Caco-2 (cell line): ENCODE measurements at regions not wholly inside any gene's neighbourhood (a gene's known extent, or its start where the extent isn't known, plus 50 kb on each side); places are given as distances from the start of the nearest gene placed in this dataset.

Experiments used
- BruUV-seq: library from RNA; stranded (reverse); fragments of 400-500 nt; replicated peaks from 2 replicates; lab custom pipeline; 2021; lab: Mats Ljungman, UMichigan
- CTCF ChIA-PET: fragments of 300-600 bp; sonication (Branson Sonifier 250); formaldehyde crosslinking; loops from one replicate; lab custom pipeline; 2022; ENCODE audit warnings: antibody characterized with exemption; lab: Charles Lee
- POLR2A ChIA-PET: fragments of 300-600 bp; sonication (Branson Sonifier 250); formaldehyde crosslinking; loops from one replicate; lab custom pipeline; 2022; ENCODE audit warnings: antibody characterized with exemption; lab: Charles Lee
- DNase-seq, 2 experiments: peaks; one replicate each; pipeline versions ENCODE4 v3.0.0 to v3.0.0-alpha.2; 2020 to 2022
- H3K27me3 ChIP-seq: replicated peaks from 2 replicates; pipeline ENCODE4 v1.6.0; 2011; ENCODE audit warnings: low read length; ENCODE audit not compliant: control insufficient read depth, insufficient read depth
- H3K36me3 ChIP-seq: 2 replicates; pipeline ENCODE4 v1.5.1; 2011; ENCODE audit warnings: low read length; ENCODE audit not compliant: control insufficient read depth, insufficient read depth
- H3K4me1 ChIP-seq: fragments of 250-450 bp; sonication (Bioruptor Pico); 2 replicates; pipeline ENCODE4 v1.5.1; 2020; ENCODE audit warnings: mild to moderate bottlenecking
- H3K4me3 ChIP-seq: 2 replicates; pipeline ENCODE4 v1.5.1; 2011; ENCODE audit warnings: low read depth, mild to moderate bottlenecking, control low read depth, low read length
- H3K9me3 ChIP-seq: fragments of 250-450 bp; sonication (Bioruptor Pico); 2 replicates; pipeline ENCODE4 v1.5.1; 2020; ENCODE audit warnings: mild to moderate bottlenecking, moderate library complexity
- H3K27ac Mint-ChIP-seq: one replicate; pipeline ENCODE4 v1.8.0; 2022; ENCODE audit warnings: mixed read lengths; ENCODE audit not compliant: unreplicated experiment
- H3K27me3 Mint-ChIP-seq: one replicate; pipeline ENCODE4 v1.8.0; 2022; ENCODE audit warnings: mixed read lengths; ENCODE audit not compliant: insufficient read depth, unreplicated experiment
- H3K36me3 Mint-ChIP-seq: one replicate; pipeline ENCODE4 v1.8.0; 2022; ENCODE audit warnings: mild to moderate bottlenecking, mixed read lengths; ENCODE audit not compliant: insufficient read depth, unreplicated experiment
- H3K4me1 Mint-ChIP-seq: one replicate; pipeline ENCODE4 v1.8.0; 2022; ENCODE audit warnings: low read depth, mixed read lengths; ENCODE audit not compliant: unreplicated experiment
- H3K4me3 Mint-ChIP-seq: one replicate; pipeline ENCODE4 v1.8.0; 2022; ENCODE audit warnings: mild to moderate bottlenecking, moderate library complexity, mixed read lengths; ENCODE audit not compliant: unreplicated experiment
- H3K9me3 Mint-ChIP-seq: one replicate; pipeline ENCODE4 v1.8.0; 2022; ENCODE audit warnings: mixed read lengths; ENCODE audit not compliant: unreplicated experiment
- CTCF ChIP-seq, 2 experiments: fragments of 200-600 bp in 1 of 2; IDR thresholded peaks; 1 replicate in 1 of 2; 2 replicates in 1 of 2; pipeline versions ENCODE4 v1.5.1 to v1.8.0; 2011 to 2022; ENCODE audit warnings: antibody characterized with exemption in 1 of 2, control low read depth in 1 of 2, inconsistent platforms in 1 of 2, low read depth in 1 of 2, low read length in 1 of 2, mild to moderate bottlenecking in 1 of 2, moderate library complexity in 1 of 2; ENCODE audit not compliant: insufficient read depth in 1 of 2, severe bottlenecking in 1 of 2, unreplicated experiment in 1 of 2
- intact Hi-C: fragments of 100-400 bp; cut with micrococcal nuclease; formaldehyde crosslinking; loops from one replicate; pipeline ENCODE4 v1.10.0; 2022; ENCODE audit not compliant: unreplicated experiment

GRCh38 chr21:18468790-18469189, 65.2 kb upstream of the TMPRSS15 start:
- Mint-ChIP-seq H3K9me3 (no peaks in the 10 kb centered on the region), H3K4me3 (no peak overlapping the region), H3K27ac (no peak overlapping the region), H3K27me3 (no peaks in the 10 kb centered on the region), H3K4me1 (peaks cover 6% of the 10 kb centered on the region), H3K36me3 (no peaks in the 10 kb centered on the region)
- Histone ChIP-seq H3K9me3 (no peaks in the 10 kb centered on the region), H3K4me1 (no peaks in the 10 kb centered on the region), H3K4me3 (no peak overlapping the region), H3K27me3 (no peaks in the 10 kb centered on the region), H3K36me3 (no peaks in the 10 kb centered on the region)
- intact Hi-C loops = no loop called here
- POLR2A ChIA-PET = no interaction called here
- CTCF ChIA-PET = no interaction called here
- BruUV-seq = no TSS peak
- no peak for DNase-seq
- TF ChIP-seq CTCF (IDR thresholded peaks at IDR 0.05; ENCODE audit: insufficient read depth in 1 of 2, low read depth in 1 of 2, low read length in 1 of 2, severe bottlenecking in 1 of 2, unreplicated experiment in 1 of 2) = no peak

GRCh38 chr21:18476639-18477038, 73.1 kb upstream of the TMPRSS15 start:
- ChIA-PET CTCF (no interaction called here), POLR2A (no interaction called here)
- no peaks in the 10 kb centered on the region for H3K4me1 Mint-ChIP-seq
- no peaks in the 10 kb centered on the region for H3K9me3 Mint-ChIP-seq
- BruUV-seq = no TSS peak
- H3K4me3 Mint-ChIP-seq = no peak overlapping the region
- no peak for DNase-seq
- intact Hi-C loops = no loop called here
- Histone ChIP-seq H3K4me1 (no peaks in the 10 kb centered on the region), H3K27me3 (no peaks in the 10 kb centered on the region), H3K9me3 (no peaks in the 10 kb centered on the region; the same call in 1 of the 2 replicates), H3K4me3 (no peak overlapping the region), H3K36me3 (no peaks in the 10 kb centered on the region)
- no peaks in the 10 kb centered on the region for H3K36me3 Mint-ChIP-seq
- TF ChIP-seq CTCF (IDR thresholded peaks at IDR 0.05; ENCODE audit: insufficient read depth in 1 of 2, low read depth in 1 of 2, low read length in 1 of 2, severe bottlenecking in 1 of 2, unreplicated experiment in 1 of 2) = no peak
- no peak overlapping the region for H3K27ac Mint-ChIP-seq
- no peaks in the 10 kb centered on the region for H3K27me3 Mint-ChIP-seq

- ChIA-PET POLR2A (no interaction called here), CTCF (no interaction called here)
- Mint-ChIP-seq H3K4me1 (no peaks in the 10 kb centered on the region), H3K27ac (no peak overlapping the region), H3K36me3 (no peaks in the 10 kb centered on the region), H3K9me3 (no peaks in the 10 kb centered on the region), H3K27me3 (no peaks in the 10 kb centered on the region), H3K4me3 (no peak overlapping the region)
- BruUV-seq = no TSS peak
- Histone ChIP-seq H3K4me1 (no peaks in the 10 kb centered on the region), H3K36me3 (no peaks in the 10 kb centered on the region), H3K4me3 (no peak overlapping the region), H3K27me3 (no peaks in the 10 kb centered on the region), H3K9me3 (no peaks in the 10 kb centered on the region; the same call in 1 of the 2 replicates)
- TF ChIP-seq CTCF (IDR thresholded peaks at IDR 0.05; ENCODE audit: insufficient read depth in 1 of 2, low read depth in 1 of 2, low read length in 1 of 2, severe bottlenecking in 1 of 2, unreplicated experiment in 1 of 2) = no peak
- intact Hi-C loops = no loop called here
- no peak for DNase-seq
These were observed 73.5 kb upstream of the TMPRSS15 start for GRCh38 chr21:18477043-18477442.
